OCI-LY3 (cell line): ENCODE measurements at regions not wholly inside any gene's neighbourhood (a gene's known extent, or its start where the extent isn't known, plus 50 kb on each side); places are given as distances from the start of the nearest gene placed in this dataset.

Source experiments
- CTCF ChIP-seq: fragments of 200-600, 300-600 bp; sonication (generic); IDR thresholded peaks from 2 replicates; pipeline ENCODE4 v1.5.1; 2014; ENCODE audit warnings: antibody characterized with exemption, low read length, low read depth
- EZH2phosphoT487 ChIP-seq: fragments of 200-600 bp; shearing (Covaris generic); IDR thresholded peaks from 2 replicates; pipeline ENCODE4 v1.6.1; 2018; ENCODE audit warnings: antibody characterized with exemption, mixed run types, low read depth

- TF ChIP-seq CTCF: no peak
- TF ChIP-seq EZH2phosphoT487: no peak
These were observed 148.6 kb downstream of the GC start for GRCh38 chr4:71635139-71635748.
